ENCODE measurements at regions not wholly inside any gene's neighbourhood (a gene's known extent, or its start where the extent isn't known, plus 50 kb on each side); places are given as distances from the start of the nearest gene placed in this dataset.
"Not testable (repeated sequence)": the region's sequence is repeated elsewhere in the genome, so short reads cannot be mapped to it uniquely, and the experiment has no call there.

- H3K4me1 Mint-ChIP-seq (ENCODE audit: low read depth) = no peaks in the 10 kb centered on the region
- peaks cover 17% of the 10 kb centered on the region for H3K9me3 Mint-ChIP-seq (ENCODE audit: low read depth)
- no peak overlapping the region for H3K4me3 Mint-ChIP-seq (ENCODE audit: unreplicated experiment)
- H3K27me3 Mint-ChIP-seq (ENCODE audit: low read depth) = no peaks in the 10 kb centered on the region
- peak; percentile 84 for DNase-seq (ENCODE audit: low spot score)
- no peak for TF ChIP-seq CTCF (IDR thresholded peaks at IDR 0.05)
- no peak overlapping the region for H3K27ac Mint-ChIP-seq (ENCODE audit: unreplicated experiment)
- H3K36me3 Mint-ChIP-seq (ENCODE audit: low read depth) = peaks cover 2% of the 10 kb centered on the region
Measured at GRCh38 chr21:13368200-13368599, 241.4 kb upstream of the POTED start.

GRCh38 chr21:13372721-13373120 lies 236.9 kb upstream of the POTED start:
- not testable (repeated sequence) for H3K36me3 Mint-ChIP-seq (ENCODE audit: low read depth); H3K4me3 Mint-ChIP-seq (ENCODE audit: unreplicated experiment); H3K4me1 Mint-ChIP-seq (ENCODE audit: low read depth); H3K27me3 Mint-ChIP-seq (ENCODE audit: low read depth); DNase-seq (ENCODE audit: low spot score); H3K27ac Mint-ChIP-seq (ENCODE audit: unreplicated experiment)
- peaks cover 23% of the 10 kb centered on the region for H3K9me3 Mint-ChIP-seq (ENCODE audit: low read depth)

- H3K36me3 Mint-ChIP-seq (ENCODE audit: low read depth); H3K27me3 Mint-ChIP-seq (ENCODE audit: low read depth); H3K4me3 Mint-ChIP-seq (ENCODE audit: unreplicated experiment); H3K27ac Mint-ChIP-seq (ENCODE audit: unreplicated experiment); H3K4me1 Mint-ChIP-seq (ENCODE audit: low read depth): not testable (repeated sequence)
- peaks cover 22% of the 10 kb centered on the region for H3K9me3 Mint-ChIP-seq (ENCODE audit: low read depth)
- peak; percentile 91 for DNase-seq (ENCODE audit: low spot score)
Measured at GRCh38 chr21:13378943-13379342, 230.6 kb upstream of the POTED start.

- H3K4me3 Mint-ChIP-seq (ENCODE audit: unreplicated experiment); H3K36me3 Mint-ChIP-seq (ENCODE audit: low read depth); H3K27me3 Mint-ChIP-seq (ENCODE audit: low read depth); H3K4me1 Mint-ChIP-seq (ENCODE audit: low read depth); H3K27ac Mint-ChIP-seq (ENCODE audit: unreplicated experiment): not testable (repeated sequence)
- DNase-seq (ENCODE audit: low spot score) = peak; percentile 94
- H3K9me3 Mint-ChIP-seq (ENCODE audit: low read depth) = peaks cover 19% of the 10 kb centered on the region
Measured at GRCh38 chr21:13379566-13379965, 230.0 kb upstream of the POTED start.

GRCh38 chr21:13380561-13380960 lies 229.0 kb upstream of the POTED start:
- peak; percentile 87 for DNase-seq (ENCODE audit: low spot score)
- not testable (repeated sequence) for H3K27me3 Mint-ChIP-seq (ENCODE audit: low read depth); H3K4me3 Mint-ChIP-seq (ENCODE audit: unreplicated experiment); H3K27ac Mint-ChIP-seq (ENCODE audit: unreplicated experiment); H3K36me3 Mint-ChIP-seq (ENCODE audit: low read depth); H3K4me1 Mint-ChIP-seq (ENCODE audit: low read depth)
- peaks cover 15% of the 10 kb centered on the region for H3K9me3 Mint-ChIP-seq (ENCODE audit: low read depth)

- not testable (repeated sequence) for H3K27ac Mint-ChIP-seq (ENCODE audit: unreplicated experiment); H3K36me3 Mint-ChIP-seq (ENCODE audit: low read depth); DNase-seq (ENCODE audit: low spot score); H3K4me3 Mint-ChIP-seq (ENCODE audit: unreplicated experiment); H3K4me1 Mint-ChIP-seq (ENCODE audit: low read depth); H3K27me3 Mint-ChIP-seq (ENCODE audit: low read depth)
- peaks cover 11% of the 10 kb centered on the region for H3K9me3 Mint-ChIP-seq (ENCODE audit: low read depth)
Measured at GRCh38 chr21:13384143-13384542, 225.4 kb upstream of the POTED start.

GRCh38 chr21:13409184-13409583 lies 200.4 kb upstream of the POTED start:
- not testable (repeated sequence) for H3K4me3 Mint-ChIP-seq (ENCODE audit: unreplicated experiment); H3K27ac Mint-ChIP-seq (ENCODE audit: unreplicated experiment)

GRCh38 chr21:13435863-13436262 lies 173.7 kb upstream of the POTED start:
- not testable (repeated sequence) for H3K36me3 Mint-ChIP-seq (ENCODE audit: low read depth); H3K27ac Mint-ChIP-seq (ENCODE audit: unreplicated experiment); H3K4me3 Mint-ChIP-seq (ENCODE audit: unreplicated experiment); DNase-seq (ENCODE audit: low spot score); H3K27me3 Mint-ChIP-seq (ENCODE audit: low read depth); H3K4me1 Mint-ChIP-seq (ENCODE audit: low read depth)
- peaks cover 32% of the 10 kb centered on the region for H3K9me3 Mint-ChIP-seq (ENCODE audit: low read depth)

More at GRCh38 chr21:13409184-13409583, 200.4 kb upstream of the POTED start:
- H3K27me3 Mint-ChIP-seq (ENCODE audit: low read depth); H3K4me1 Mint-ChIP-seq (ENCODE audit: low read depth); DNase-seq (ENCODE audit: low spot score); H3K36me3 Mint-ChIP-seq (ENCODE audit: low read depth): not testable (repeated sequence)
- peaks cover 28% of the 10 kb centered on the region for H3K9me3 Mint-ChIP-seq (ENCODE audit: low read depth)

GRCh38 chr21:13447767-13448166 lies 161.8 kb upstream of the POTED start:
- H3K9me3 Mint-ChIP-seq (ENCODE audit: low read depth) = peaks cover 30% of the 10 kb centered on the region
- not testable (repeated sequence) for H3K27me3 Mint-ChIP-seq (ENCODE audit: low read depth); H3K36me3 Mint-ChIP-seq (ENCODE audit: low read depth); H3K27ac Mint-ChIP-seq (ENCODE audit: unreplicated experiment); H3K4me3 Mint-ChIP-seq (ENCODE audit: unreplicated experiment); DNase-seq (ENCODE audit: low spot score); H3K4me1 Mint-ChIP-seq (ENCODE audit: low read depth)

GRCh38 chr21:13463562-13463961 lies 146.0 kb upstream of the POTED start:
- not testable (repeated sequence) for H3K36me3 Mint-ChIP-seq (ENCODE audit: low read depth); H3K27me3 Mint-ChIP-seq (ENCODE audit: low read depth); H3K27ac Mint-ChIP-seq (ENCODE audit: unreplicated experiment); DNase-seq (ENCODE audit: low spot score); H3K4me1 Mint-ChIP-seq (ENCODE audit: low read depth); H3K4me3 Mint-ChIP-seq (ENCODE audit: unreplicated experiment)
- H3K9me3 Mint-ChIP-seq (ENCODE audit: low read depth) = peaks cover 35% of the 10 kb centered on the region

All from chondrocyte (in vitro differentiated cells).